ENCODE measurements at regions not wholly inside any gene's neighbourhood (a gene's known extent, or its start where the extent isn't known, plus 50 kb on each side); places are given as distances from the start of the nearest gene placed in this dataset.

DNA sequence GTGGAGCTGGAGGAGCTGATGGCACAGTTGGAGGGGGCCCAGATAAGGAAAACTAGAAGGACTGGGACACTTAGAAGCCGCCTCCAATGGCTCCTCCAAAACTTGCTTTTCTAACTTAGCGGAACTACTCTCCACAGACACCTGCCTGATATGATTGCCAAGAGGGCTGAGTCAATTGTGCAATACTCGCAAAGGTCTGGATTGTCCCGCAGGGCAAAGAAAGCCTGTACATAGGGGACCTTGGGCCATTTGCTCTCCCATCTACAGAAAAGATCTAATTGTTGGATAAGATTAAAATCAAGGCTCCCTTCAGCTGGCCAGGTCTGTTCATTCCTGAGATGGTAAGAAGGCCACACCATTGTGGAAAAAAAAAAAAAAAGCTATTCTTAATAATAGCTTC lies 69.7 kb upstream of the ATP11B start:
- no peak for TF ChIP-seq POLR2A (IDR thresholded peaks at IDR 0.05; ENCODE audit: low read length)
- no peak for TF ChIP-seq GATA1 (IDR thresholded peaks at IDR 0.05; ENCODE audit: low read depth, low read length)
